Testis (tissue), 2 donors: ENCODE measurements at regions not wholly inside any gene's neighbourhood (a gene's known extent, or its start where the extent isn't known, plus 50 kb on each side); places are given as distances from the start of the nearest gene placed in this dataset.

ENCODE experiments used
- CTCF ChIP-seq, 3 experiments: fragments of 450-650 bp in 2 of 3; fragments of 200-600 bp in 1 of 3; sonication (generic) in 1 of 3; IDR thresholded peaks; one replicate each; pipeline ENCODE4 v1.5.1; 2016 to 2019; ENCODE audit warnings: antibody characterized with exemption in 3 of 3, mild to moderate bottlenecking in 2 of 3, moderate library complexity in 1 of 3
- POLR2A ChIP-seq: fragments of 450-650 bp; IDR thresholded peaks from one replicate; pipeline ENCODE4 v1.6.1; 2017; ENCODE audit warnings: antibody characterized with exemption, mild to moderate bottlenecking, moderate library complexity

DNA sequence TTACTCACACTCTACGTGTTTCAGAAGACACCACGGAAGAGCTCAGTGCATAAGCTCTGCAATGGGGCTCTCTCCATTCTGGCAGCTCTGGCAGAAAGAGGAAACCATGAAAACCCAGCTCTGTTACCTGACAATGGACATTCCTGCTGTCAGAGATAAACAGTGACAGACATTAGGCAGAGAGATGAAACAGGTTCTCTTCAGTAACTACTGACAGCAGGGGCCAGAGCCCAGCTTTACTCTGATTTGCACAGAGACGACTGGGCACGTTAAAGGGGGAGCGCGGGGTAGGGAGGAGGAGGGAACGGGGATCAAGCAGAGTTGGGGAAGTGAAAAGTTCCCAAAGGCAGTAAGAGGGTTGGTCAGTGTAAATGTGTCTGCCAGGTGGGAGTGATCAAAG lies 206.1 kb downstream of the RAMP3 start:
- TF ChIP-seq CTCF (IDR thresholded peaks at IDR 0.05) (no peak), POLR2A (no peak)
